ENCODE measurements at regions not wholly inside any gene's neighbourhood (a gene's known extent, or its start where the extent isn't known, plus 50 kb on each side); places are given as distances from the start of the nearest gene placed in this dataset.

DNA sequence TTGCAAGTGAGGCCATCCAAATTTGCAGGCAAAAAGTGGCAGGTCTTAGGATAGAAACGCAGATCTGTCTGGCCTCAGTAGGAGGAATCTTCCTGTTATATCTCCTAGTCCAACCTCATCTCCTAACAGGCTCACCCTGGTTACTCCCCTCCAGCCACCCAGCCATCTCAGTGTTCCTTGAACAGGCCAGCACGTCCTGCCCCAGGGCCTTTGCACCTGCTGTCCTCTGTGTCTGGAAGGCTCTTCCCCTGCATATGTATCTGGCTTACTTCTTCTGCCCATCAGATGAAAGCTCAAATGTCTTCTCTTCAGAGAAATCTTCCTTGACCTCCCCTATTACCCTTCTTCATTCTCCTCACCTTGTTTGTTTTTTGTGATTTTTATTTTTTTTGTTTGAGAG is 107.3 kb upstream of the ALDH1B1 start:
- no peaks in the 10 kb centered on the region for H3K36me3 ChIP-seq
- H3K9me3 ChIP-seq (replicated peaks) = no peaks in the 10 kb centered on the region
- H3K27ac ChIP-seq = no peak overlapping the region
- H3K4me1 ChIP-seq = no peaks in the 10 kb centered on the region
- no peaks in the 10 kb centered on the region for H3K27me3 ChIP-seq
- no peak for DNase-seq
- no peak overlapping the region for H3K4me3 ChIP-seq

DNA sequence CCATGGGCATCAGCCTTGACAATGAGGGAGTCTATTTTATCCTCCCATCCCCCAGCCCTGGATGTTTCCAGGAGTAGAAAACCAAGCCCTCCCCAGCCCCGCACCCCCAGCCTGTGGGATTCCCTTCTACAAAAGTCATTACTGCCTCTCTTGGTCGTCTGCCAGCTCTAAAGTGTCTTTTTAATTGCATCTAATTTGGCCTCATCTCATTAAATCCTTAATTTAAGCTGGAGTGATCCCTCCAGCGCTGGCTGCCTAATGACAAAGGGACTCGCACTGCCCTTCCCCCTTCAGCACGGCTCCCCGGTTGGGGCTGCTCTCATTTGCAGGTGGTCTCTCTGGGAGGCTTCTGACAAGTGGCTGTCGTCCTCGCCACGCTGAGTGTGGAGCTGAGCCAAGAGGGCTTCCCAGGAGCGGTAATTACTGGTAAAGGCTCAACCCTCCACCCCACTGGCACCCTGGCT is 107.9 kb upstream of the ALDH1B1 start:
- H3K4me1 ChIP-seq = no peaks in the 10 kb centered on the region
- no peak overlapping the region for H3K4me3 ChIP-seq
- no peaks in the 10 kb centered on the region for H3K36me3 ChIP-seq
- H3K9me3 ChIP-seq (replicated peaks) = no peaks in the 10 kb centered on the region
- no peaks in the 10 kb centered on the region for H3K27me3 ChIP-seq
- no peak for DNase-seq
- H3K27ac ChIP-seq = no peak overlapping the region

DNA sequence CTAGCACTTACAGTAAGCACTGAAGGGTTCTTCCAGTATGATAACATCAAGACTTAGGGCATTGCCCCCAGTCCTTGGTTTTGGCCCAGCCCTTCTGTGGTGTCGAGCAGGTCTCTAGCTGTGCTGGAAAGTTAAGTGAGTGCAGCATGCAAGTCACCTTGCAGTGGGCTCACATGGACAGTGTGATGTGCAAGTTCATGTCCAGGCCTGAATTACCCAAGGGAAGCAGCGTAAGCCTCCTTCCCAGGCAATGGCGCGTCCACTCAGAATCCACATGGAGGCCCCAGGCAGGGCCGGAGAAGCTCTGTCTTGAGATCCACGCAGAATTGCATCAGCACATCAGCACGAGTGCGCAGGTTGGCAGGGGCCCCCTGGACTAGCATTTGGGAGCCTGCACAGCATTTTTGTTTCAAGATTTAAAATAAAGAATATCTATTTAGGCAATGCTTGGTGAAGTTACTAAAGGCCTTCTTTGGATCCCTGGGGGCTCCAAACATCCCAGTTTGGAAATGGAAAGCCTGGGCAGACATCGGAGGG is 108.4 kb upstream of the ALDH1B1 start:
- Histone ChIP-seq H3K36me3 (no peaks in the 10 kb centered on the region), H3K9me3 (replicated peaks) (no peaks in the 10 kb centered on the region), H3K27me3 (no peaks in the 10 kb centered on the region), H3K4me3 (no peak overlapping the region), H3K4me1 (no peaks in the 10 kb centered on the region), H3K27ac (no peak overlapping the region)
- DNase-seq = no peak

DNA sequence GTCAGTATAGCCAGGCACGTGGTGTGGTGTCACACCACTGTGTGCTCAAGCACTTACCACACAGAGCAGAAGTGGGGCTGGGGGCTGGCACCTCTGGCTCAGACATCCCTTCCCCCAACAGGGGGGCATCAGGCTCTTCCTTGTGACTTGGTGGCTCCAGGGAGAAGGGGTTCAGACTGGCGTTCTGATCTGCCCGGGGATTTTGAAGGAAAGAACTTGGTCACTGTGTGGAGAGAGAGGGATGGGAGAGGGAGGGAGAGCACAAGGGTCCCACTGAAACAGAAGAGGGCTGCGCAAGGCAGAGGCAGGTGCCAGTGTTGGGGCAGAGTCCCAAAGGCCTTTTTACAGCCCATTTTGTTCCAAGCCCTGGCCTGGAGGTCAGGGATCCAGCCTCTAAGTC is 109.7 kb upstream of the ALDH1B1 start:
- Histone ChIP-seq H3K9me3 (replicated peaks) (no peaks in the 10 kb centered on the region), H3K27me3 (no peaks in the 10 kb centered on the region), H3K27ac (no peak overlapping the region), H3K4me1 (no peaks in the 10 kb centered on the region), H3K36me3 (no peaks in the 10 kb centered on the region), H3K4me3 (no peak overlapping the region)
- DNase-seq = no peak

DNA sequence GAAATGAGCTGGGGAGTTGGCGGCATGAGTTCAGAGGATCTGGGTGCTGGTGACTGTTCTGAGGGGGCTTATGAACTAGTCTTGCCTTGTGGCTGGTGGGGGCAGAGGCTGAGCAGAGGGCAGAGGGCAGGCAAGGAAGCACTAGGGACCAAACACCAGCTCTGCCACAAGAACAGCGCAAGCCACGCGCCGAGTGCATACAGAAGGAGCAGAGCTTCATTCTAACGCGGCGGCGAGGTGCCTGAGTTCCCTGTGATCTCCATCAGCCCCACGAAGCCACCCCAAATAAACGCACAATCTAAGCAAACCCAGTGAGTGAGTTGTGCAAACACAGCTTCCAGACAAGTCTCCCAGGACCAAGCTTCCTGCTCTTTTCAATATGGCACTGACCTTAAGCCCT is 110.6 kb upstream of the ALDH1B1 start:
- Histone ChIP-seq H3K9me3 (replicated peaks) (no peaks in the 10 kb centered on the region), H3K4me1 (no peaks in the 10 kb centered on the region), H3K4me3 (no peak overlapping the region), H3K27ac (no peak overlapping the region), H3K27me3 (no peaks in the 10 kb centered on the region), H3K36me3 (no peaks in the 10 kb centered on the region)
- DNase-seq = no peak

DNA sequence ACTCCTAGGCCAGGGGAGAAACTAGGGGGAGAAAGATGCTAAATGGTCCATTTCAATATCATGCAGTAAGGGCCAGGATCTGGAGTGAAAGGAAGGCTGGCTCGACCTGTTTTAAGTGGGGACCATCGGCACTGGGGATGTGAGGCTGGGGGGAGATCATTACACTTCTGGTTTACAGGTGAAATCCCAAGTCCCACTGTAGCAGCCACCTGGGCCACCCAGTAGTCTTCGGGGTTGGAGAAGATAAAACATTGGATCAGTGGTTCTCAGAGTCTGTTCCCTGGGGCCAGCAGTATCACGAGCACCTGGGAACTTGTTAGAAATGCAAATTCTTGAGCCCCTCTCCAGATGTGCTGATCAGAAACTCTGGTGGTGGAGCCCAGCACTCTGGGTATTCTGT is 111.3 kb upstream of the ALDH1B1 start:
- no peak for DNase-seq
- Histone ChIP-seq H3K27me3 (no peaks in the 10 kb centered on the region), H3K4me3 (no peak overlapping the region), H3K27ac (no peak overlapping the region), H3K9me3 (replicated peaks) (no peaks in the 10 kb centered on the region), H3K4me1 (no peaks in the 10 kb centered on the region), H3K36me3 (no peaks in the 10 kb centered on the region)

DNA sequence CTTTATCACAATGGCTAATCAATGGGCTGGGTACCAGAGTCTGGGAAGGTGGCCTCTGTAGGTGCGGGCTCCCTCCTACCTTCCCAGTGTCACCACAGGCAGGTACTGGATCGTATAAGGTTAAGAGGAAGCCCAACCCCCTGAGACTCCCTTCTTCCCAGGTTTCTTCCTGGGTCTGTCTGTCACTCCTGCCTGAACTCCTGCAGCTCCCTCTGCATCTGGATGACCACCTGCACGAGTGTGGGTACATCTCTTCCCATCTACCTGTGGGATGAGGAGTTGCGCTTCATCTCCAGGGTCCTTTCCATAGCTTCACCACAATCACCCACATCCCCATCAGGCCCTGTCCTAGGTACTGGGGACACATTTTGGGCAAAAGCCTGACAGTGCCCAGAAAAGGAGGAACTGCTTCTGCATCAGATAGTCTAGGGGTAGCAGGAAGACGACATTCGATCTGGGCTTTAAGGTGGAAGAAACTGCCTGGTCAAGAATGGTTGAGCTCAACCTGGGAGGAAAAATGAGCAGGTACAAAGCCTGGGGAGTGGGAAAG is 112.2 kb upstream of the ALDH1B1 start:
- no peaks in the 10 kb centered on the region for H3K4me1 ChIP-seq
- H3K36me3 ChIP-seq = no peaks in the 10 kb centered on the region
- H3K4me3 ChIP-seq = no peak overlapping the region
- H3K9me3 ChIP-seq (replicated peaks) = no peaks in the 10 kb centered on the region
- no peaks in the 10 kb centered on the region for H3K27me3 ChIP-seq
- DNase-seq = no peak
- H3K27ac ChIP-seq = no peak overlapping the region

DNA sequence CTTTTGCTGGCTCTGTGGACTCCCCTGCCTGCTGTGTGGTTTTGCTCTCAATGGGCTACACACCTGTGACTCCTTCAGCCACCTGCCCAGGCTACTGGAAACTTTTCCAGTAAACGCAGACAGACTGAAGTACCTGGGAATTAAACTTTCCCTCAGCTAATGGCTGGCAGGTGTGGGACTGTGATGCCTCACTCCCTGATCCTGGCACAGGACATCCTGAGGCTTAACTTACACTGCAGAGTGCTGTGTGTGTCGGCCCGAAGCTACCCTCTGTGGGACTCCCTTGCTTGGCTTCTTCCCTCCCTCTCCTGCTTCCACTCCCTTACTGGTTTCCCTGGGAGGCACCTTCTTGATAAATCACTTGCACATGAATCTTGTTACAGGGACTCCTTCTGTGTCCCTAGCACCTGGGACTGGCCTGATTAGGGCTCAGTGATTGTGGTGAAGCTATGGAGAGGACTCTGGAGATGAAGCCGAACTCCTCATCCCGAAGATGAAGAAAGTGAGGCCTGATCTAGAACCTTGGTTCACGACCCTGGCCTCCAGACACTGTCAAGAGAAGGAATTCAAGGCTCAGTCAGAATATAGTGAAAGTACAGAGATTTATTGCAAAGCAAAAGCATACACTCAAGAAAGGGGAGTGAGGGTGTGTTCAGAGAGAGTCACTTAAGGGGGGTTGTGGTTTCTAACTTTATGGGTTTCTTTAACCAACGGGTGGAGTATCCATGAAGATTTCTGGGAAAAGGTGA is 113.4 kb upstream of the ALDH1B1 start:
- Histone ChIP-seq H3K27ac (no peak overlapping the region), H3K27me3 (no peaks in the 10 kb centered on the region), H3K4me3 (no peak overlapping the region), H3K4me1 (no peaks in the 10 kb centered on the region), H3K36me3 (no peaks in the 10 kb centered on the region), H3K9me3 (replicated peaks) (no peaks in the 10 kb centered on the region)
- DNase-seq = no peak

DNA sequence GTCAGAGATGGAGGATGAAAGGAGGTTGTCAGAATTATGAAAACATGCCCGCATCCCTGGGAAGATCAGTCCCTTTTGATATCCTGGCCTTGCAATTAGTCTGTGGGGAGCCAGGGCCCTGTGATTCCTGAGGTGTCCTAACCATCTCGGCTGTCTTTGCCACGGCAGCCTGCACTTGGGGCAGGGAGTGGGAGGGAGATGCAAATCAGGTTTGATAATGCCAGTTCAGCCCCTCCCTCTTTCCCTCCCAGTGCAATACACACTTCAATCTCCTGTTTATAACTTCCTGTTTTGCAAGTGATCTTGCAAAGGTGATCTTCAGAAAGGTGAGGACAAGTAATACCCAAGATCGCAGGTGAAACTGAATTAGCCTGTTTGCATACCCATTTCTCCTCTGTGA is 114.0 kb upstream of the ALDH1B1 start:
- Histone ChIP-seq H3K4me1 (no peaks in the 10 kb centered on the region), H3K27ac (no peak overlapping the region), H3K4me3 (no peak overlapping the region), H3K36me3 (no peaks in the 10 kb centered on the region), H3K27me3 (no peaks in the 10 kb centered on the region), H3K9me3 (replicated peaks) (no peaks in the 10 kb centered on the region)
- no peak for DNase-seq

DNA sequence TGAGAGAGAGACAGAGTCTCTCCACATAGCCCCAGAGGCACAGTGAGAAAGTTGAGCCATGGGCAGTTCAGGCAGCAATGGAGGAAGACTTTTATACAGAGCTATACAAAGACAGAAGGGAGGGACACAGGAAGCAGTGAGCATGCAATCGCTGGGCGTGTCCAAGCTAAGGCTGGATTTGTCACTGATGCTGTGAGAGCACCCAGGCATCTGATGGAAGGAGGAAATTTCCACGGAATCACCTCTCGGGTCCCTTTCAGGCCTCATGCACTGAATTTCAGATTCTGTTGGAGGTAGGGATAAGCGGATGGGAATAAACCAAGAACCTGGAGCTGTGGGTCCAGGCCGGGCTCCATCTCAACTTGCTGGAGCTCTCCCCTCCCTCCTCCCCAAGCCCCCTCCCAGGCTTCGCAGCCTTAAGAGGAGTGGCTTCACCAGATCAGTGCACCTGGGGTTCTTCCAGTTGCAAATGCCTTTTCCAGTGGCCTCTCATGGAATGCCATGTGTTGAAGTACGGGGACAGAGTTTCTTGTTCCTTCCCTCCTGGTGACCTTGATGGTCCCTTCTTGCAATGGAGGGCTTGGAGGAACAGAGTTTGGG is 114.8 kb upstream of the ALDH1B1 start:
- Histone ChIP-seq H3K4me1 (no peaks in the 10 kb centered on the region), H3K27ac (no peak overlapping the region), H3K36me3 (no peaks in the 10 kb centered on the region), H3K27me3 (no peaks in the 10 kb centered on the region), H3K9me3 (replicated peaks) (no peaks in the 10 kb centered on the region), H3K4me3 (no peak overlapping the region)
- no peak for DNase-seq

DNA sequence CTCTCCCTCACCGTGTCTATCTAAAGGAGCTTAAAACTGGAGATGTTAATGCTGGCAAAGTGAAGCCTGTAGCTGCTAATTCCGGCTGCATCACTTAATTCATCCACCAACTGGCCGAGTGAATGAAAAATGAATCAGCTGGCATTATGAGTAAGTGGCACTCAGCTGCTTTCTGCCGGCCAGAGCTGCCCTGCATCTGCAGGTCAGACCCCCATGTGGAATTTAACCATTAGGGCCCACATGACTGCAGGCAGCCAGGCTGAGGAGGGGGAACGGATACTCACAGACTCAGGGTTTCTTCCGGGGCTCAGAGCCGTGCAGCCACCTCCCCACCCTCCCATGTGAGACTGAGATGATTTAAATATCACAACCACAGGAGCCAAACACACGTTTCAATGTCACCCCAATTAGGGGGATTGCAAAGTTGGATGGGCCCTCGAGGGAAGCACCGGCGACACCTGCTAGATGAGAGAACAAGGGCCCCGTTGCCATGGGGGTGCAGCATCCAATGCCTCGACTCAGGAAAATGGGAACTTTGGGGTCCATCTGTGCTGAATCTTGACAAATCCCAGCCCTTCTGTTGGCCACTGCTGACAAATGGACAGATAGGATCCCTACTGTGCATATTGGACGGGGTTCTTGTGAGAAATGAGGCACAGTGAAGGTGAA is 115.6 kb upstream of the ALDH1B1 start:
- no peaks in the 10 kb centered on the region for H3K9me3 ChIP-seq (replicated peaks)
- H3K36me3 ChIP-seq = no peaks in the 10 kb centered on the region
- H3K4me1 ChIP-seq = no peaks in the 10 kb centered on the region
- H3K4me3 ChIP-seq = no peak overlapping the region
- DNase-seq = no peak
- no peaks in the 10 kb centered on the region for H3K27me3 ChIP-seq
- H3K27ac ChIP-seq = no peak overlapping the region

DNA sequence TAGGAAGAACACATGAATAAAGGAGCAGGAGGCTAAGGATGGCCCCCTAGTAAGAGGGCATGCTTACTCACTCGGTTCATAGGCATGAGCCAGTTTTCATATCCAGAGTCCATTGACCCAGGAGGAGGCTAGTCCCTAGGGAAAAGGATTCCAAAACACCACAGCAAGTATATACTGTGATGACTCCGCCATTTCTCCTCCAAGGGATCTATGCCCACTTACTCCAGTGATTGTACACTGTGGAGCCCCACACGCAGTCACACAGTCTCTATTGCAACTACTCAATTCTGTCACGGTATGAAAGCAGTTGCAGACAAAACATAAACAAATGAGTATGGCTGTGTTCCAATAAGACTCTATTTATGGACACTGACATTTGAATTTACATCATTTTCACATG is 117.7 kb upstream of the ALDH1B1 start:
- DNase-seq = no peak
- Histone ChIP-seq H3K27ac (no peak overlapping the region), H3K36me3 (no peaks in the 10 kb centered on the region)

DNA sequence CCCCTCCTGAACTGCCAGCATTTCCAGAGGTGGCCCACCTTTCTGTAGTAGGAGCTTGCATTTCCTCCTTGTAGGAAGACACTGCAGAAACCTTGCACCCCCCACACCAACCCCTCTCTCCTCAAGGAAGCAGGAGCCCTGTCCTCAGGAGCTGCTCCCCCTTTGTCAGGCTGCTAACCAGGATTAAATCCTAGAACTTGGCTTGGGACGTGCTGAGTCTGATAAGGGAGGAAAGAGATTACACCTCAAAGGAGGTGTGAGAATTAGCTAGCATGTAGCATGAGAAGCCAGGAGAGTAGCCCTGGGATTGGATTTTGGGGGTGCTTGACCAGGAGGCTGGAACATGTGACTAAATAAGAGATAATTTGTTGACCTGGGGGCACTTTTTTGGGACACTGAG is 119.8 kb upstream of the ALDH1B1 start:
- Histone ChIP-seq H3K4me1 (no peaks in the 10 kb centered on the region), H3K4me3 (no peak overlapping the region), H3K36me3 (no peaks in the 10 kb centered on the region), H3K27ac (no peak overlapping the region), H3K27me3 (no peaks in the 10 kb centered on the region), H3K9me3 (replicated peaks) (no peaks in the 10 kb centered on the region)
- no peak for DNase-seq

More for the DNA sequence above, 117.7 kb upstream of the ALDH1B1 start:
- H3K27me3 ChIP-seq = no peaks in the 10 kb centered on the region
- H3K4me3 ChIP-seq = no peak overlapping the region
- H3K9me3 ChIP-seq (replicated peaks) = no peaks in the 10 kb centered on the region
- H3K4me1 ChIP-seq = no peaks in the 10 kb centered on the region

DNA sequence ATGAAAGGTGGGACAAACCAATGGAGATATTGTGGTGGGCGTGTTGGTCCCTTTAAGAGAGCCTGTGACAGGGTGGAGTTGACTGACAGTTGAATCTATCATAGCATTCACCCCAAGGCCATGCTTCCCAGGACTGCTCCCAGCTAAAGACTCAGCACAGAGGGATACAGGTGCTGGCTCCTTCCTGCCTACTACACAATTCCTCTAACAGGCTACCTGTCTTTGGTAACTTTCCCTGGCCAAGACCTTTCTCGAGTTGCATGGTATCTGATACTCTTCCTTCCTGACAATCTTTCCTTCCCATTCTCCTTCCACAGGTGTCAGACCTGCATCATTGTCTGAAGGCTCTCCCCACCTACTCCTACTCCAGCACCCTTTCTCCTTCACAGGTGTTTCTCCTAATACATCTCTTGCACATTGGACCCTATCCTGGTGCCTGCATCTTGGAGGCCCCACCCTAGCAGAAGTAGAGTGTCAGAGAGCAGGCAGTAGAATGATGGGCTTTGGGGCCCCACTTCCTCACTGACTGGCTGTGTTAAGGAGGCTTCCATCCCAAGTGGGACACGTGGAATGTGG is 120.7 kb upstream of the ALDH1B1 start:
- Histone ChIP-seq H3K27ac (no peak overlapping the region), H3K36me3 (no peaks in the 10 kb centered on the region), H3K27me3 (no peaks in the 10 kb centered on the region), H3K9me3 (replicated peaks) (no peaks in the 10 kb centered on the region), H3K4me3 (no peak overlapping the region), H3K4me1 (no peaks in the 10 kb centered on the region)
- no peak for DNase-seq

DNA sequence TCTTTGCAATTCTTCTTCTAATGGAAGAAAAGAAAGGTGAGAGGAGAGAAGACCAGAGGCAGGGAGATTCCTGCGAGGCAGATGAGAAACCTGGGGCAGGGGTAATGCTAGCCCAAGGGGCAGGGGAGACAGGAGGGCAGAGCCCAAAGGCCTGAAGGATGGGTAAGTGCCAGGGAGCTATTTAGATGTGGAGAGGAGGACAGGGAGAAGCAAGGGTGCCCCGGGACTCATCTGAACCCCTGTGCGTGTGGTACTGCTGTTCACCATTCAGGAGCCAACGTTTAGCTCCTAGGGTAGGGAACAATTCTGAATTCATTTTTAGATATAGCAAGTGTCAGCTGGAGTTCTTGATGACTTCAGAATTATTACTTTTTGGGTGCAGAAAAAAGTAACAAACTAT is 122.7 kb upstream of the ALDH1B1 start:
- Histone ChIP-seq H3K27me3 (no peaks in the 10 kb centered on the region), H3K27ac (no peak overlapping the region), H3K36me3 (no peaks in the 10 kb centered on the region), H3K4me3 (no peak overlapping the region), H3K9me3 (replicated peaks) (peaks cover 3% of the 10 kb centered on the region), H3K4me1 (no peaks in the 10 kb centered on the region)
- no peak for DNase-seq

All from SJCRH30 (cell line).